ENCODE measurements at regions not wholly inside any gene's neighbourhood (a gene's known extent, or its start where the extent isn't known, plus 50 kb on each side); places are given as distances from the start of the nearest gene placed in this dataset.
"Not testable (repeated sequence)": the region's sequence is repeated elsewhere in the genome, so short reads cannot be mapped to it uniquely, and the experiment has no call there.

DNA sequence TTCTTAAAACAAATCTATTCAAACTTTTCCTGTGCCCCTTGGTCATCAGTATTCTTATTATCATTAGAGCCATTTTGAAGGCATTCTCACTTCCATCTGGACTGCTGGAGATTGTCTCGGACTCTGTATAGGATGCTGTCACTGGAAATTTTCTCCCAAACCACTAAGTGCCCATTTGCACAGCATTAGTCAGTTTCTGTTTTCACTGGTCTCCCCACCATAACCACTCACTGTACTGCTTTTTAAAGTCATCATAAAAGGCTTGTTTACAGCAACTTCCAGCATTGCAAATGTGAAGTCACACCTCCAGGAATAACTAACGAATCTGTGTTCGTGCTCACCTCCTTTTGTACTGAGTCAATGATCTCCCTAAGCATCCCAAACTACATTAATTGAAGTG, 150.9 kb upstream of the SERTAD2 start:
- Histone ChIP-seq H3K4me3 (ENCODE audit: low read depth, low read length) (no peak overlapping the region), H3K27ac (ENCODE audit: low read depth) (no peak overlapping the region), H3K4me1 (ENCODE audit: insufficient read depth) (no peaks in the 10 kb centered on the region), H3K36me3 (ENCODE audit: insufficient read depth) (no peaks in the 10 kb centered on the region)
- DNase-seq (ENCODE audit: extremely low spot score) = no peak
- 93% methylated on average over 3 of the region's 3 CpGs for WGBS

DNA sequence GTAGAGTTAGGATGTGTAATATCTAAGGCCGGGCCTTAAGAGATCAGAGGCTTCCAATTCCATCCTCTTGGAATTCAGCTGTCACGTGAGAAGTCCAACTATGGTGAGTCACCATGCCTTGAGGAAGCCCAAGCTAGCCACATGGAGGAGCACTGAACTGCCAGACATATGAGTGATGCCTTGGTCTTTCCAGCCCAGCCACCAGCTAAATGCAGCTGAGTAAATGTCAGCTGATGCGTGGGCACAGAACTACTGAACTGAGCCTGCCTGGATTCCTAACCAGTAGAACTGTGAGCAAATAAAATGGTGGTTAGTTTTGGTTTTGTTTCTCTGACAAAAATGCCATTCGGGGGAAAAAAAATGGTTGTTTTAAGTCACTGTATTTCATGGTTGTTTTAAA, 153.7 kb upstream of the SERTAD2 start:
- no peak overlapping the region for H3K4me3 ChIP-seq (ENCODE audit: low read depth, low read length)
- WGBS = 79% methylated on average over 4 of the region's 4 CpGs
- no peaks in the 10 kb centered on the region for H3K36me3 ChIP-seq (ENCODE audit: insufficient read depth)
- H3K27ac ChIP-seq (ENCODE audit: low read depth) = no peak overlapping the region
- H3K4me1 ChIP-seq (ENCODE audit: insufficient read depth) = no peaks in the 10 kb centered on the region
- DNase-seq (ENCODE audit: extremely low spot score) = no peak

DNA sequence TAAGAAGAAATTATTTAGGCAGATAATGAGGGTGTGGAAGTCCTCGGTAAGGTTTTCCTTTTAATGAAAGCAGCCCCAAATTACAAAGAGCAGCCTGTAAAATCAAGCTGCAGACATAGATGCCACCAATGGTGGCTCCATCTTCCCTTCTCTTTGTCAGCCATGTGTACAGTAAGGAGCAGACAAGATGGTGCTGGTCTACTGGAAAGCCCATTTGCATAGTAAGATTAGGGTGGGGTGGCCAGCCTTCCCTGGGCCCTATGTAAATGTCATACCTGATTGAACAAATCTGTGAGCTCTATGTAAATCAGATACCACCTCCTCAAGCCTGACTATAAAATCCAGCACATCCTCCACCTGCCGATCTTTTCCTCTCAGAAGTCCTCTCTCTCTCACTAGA, 154.4 kb upstream of the SERTAD2 start:
- Histone ChIP-seq H3K27ac (ENCODE audit: low read depth) (no peak overlapping the region), H3K4me3 (ENCODE audit: low read depth, low read length) (no peak overlapping the region), H3K4me1 (ENCODE audit: insufficient read depth) (no peaks in the 10 kb centered on the region), H3K36me3 (ENCODE audit: insufficient read depth) (no peaks in the 10 kb centered on the region)
- WGBS = 77% methylated on average over 2 of the region's 2 CpGs
- no peak for DNase-seq (ENCODE audit: extremely low spot score)

DNA sequence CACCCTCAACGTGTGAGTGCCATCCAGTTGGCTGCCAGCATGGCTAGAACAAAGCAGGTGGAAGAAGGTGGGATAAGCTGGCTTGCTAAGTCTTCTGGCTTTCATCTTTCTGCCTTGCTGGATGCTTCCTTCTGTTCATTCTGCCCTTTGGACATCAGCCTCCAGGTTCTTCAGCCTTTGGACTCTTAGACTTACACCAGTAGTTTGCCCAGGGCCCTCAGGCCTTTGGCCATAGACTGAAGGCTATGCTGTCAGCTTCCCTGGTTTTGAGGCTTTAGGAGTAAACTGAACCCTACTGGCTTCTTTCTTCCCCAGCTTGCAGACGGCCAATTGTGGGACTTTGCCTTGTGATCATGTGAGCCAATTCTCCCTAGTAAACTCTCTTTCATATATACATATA, 155.0 kb upstream of the SERTAD2 start:
- WGBS = 70% methylated on average over 2 of the region's 2 CpGs
- H3K36me3 ChIP-seq (ENCODE audit: insufficient read depth) = no peaks in the 10 kb centered on the region

DNA sequence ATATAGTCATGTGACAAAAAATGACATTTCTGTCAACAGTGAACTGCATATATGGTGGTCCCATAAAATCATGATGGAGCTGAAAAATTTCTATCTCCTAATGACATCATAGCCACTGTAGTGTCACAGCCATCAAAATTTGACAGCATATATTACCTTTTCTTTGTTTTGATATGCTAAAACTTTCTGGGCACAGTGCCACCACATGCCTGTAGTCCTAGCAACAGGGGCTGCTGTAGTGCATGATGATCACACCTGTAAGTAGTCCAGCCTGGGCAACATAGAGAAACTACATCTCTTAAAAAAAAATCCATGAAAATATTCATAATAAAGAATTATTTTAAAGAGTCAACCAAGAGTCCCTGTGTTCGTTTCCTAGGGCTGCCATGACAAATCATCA, 155.5 kb upstream of the SERTAD2 start:
- Histone ChIP-seq H3K36me3 (ENCODE audit: insufficient read depth) (no peaks in the 10 kb centered on the region), H3K27ac (ENCODE audit: low read depth) (no peak overlapping the region), H3K4me3 (ENCODE audit: low read depth, low read length) (no peak overlapping the region), H3K4me1 (ENCODE audit: insufficient read depth) (no peaks in the 10 kb centered on the region)
- WGBS = 80% methylated on average over 1 of the region's 1 CpG
- DNase-seq (ENCODE audit: extremely low spot score) = no peak

More for the DNA sequence above, 155.0 kb upstream of the SERTAD2 start:
- DNase-seq (ENCODE audit: extremely low spot score) = no peak
- H3K4me1 ChIP-seq (ENCODE audit: insufficient read depth) = no peaks in the 10 kb centered on the region
- H3K27ac ChIP-seq (ENCODE audit: low read depth) = no peak overlapping the region
- H3K4me3 ChIP-seq (ENCODE audit: low read depth, low read length) = no peak overlapping the region

DNA sequence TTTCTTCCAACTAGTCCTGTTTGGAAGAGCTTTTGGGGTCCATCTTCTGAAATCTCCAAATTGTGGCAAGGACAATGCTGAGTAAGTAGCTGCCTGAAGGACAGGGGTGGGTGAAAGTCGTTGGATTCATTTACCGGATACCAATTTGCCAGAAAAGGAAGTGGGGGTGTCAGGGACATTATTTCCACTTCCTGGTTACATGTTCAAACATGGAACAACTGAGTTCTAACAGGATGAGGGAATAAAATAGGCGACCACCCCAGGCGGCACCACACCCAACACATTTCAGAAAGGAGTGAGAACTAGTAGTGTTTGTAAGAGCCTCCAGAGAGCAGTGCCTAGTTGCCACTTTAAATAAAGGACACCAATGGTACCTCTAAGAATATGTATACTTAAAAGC, 158.6 kb upstream of the SERTAD2 start:
- Histone ChIP-seq H3K36me3 (ENCODE audit: insufficient read depth) (no peaks in the 10 kb centered on the region), H3K4me3 (ENCODE audit: low read depth, low read length) (no peak overlapping the region), H3K27ac (ENCODE audit: low read depth) (no peak overlapping the region), H3K4me1 (ENCODE audit: insufficient read depth) (no peaks in the 10 kb centered on the region)
- WGBS = 63% methylated on average over 4 of the region's 4 CpGs
- no peak for DNase-seq (ENCODE audit: extremely low spot score)

DNA sequence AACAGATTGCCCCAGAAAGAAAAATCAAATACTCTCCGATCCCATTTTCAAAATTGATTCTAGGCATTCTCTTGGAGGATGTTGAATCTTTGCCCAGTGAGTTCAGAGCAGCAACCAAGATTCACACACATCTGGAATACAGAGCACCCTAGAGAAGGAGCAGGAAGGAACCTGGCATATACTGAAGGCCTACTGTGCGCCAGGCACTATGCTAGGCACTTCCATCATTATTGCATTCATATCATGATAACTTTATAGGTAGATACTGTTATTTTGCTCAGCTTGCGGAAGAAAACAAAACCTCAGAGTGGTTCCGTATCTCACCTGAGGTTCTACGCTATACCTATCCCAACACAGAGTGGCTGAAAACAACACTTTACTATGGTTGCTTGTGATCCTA, 160.3 kb upstream of the SERTAD2 start:
- Histone ChIP-seq H3K36me3 (ENCODE audit: insufficient read depth) (no peaks in the 10 kb centered on the region), H3K4me1 (ENCODE audit: insufficient read depth) (no peaks in the 10 kb centered on the region), H3K27ac (ENCODE audit: low read depth) (no peak overlapping the region), H3K4me3 (ENCODE audit: low read depth, low read length) (no peak overlapping the region)
- DNase-seq (ENCODE audit: extremely low spot score) = no peak
- WGBS = 94% methylated on average over 5 of the region's 5 CpGs

DNA sequence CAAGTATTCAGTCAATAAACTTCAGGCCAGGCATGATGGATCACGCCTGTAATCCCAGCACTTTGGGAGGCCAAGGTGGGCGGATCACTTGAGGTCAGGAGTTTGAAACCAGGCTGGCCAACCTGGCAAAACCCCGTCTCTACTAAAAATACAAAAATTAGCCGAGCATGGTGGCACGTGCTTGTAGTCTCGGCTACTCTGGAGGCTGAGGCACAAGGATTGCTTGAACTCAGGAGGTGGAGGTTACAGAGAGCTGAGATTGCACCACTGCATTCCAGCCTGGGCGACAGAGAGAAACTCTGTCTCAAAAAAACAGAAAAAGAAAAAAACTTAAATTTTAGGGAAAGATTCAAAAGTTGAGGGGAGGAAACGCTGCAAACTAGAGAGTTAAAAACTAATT, 162.8 kb upstream of the SERTAD2 start:
- not testable (repeated sequence) for H3K27ac ChIP-seq (ENCODE audit: low read depth); H3K36me3 ChIP-seq (ENCODE audit: insufficient read depth); DNase-seq (ENCODE audit: extremely low spot score); H3K4me3 ChIP-seq (ENCODE audit: low read depth, low read length); H3K4me1 ChIP-seq (ENCODE audit: insufficient read depth)
- WGBS = 92% methylated on average over 8 of the region's 8 CpGs

DNA sequence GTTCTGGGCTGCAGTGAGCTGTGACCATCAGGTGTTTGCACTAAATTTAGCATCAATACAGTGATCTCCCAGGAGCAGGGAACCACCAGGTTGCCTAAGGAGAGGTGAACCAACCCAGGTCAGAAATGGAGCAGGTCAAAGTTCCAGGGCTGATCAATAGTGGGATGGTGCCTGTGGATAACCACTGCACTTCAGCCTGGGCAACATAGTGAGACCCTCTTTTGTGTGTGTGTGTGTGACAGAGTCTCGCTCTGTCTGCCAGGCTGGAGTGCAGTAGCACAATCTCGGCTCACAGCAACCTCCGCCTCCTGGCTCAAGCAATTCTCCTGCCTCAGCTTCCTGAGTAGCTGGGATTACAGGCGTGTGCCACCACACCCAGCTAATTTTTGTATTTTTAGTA, 163.7 kb upstream of the SERTAD2 start:
- DNase-seq (ENCODE audit: extremely low spot score) = no peak
- H3K4me3 ChIP-seq (ENCODE audit: low read depth, low read length) = no peak overlapping the region
- no peak overlapping the region for H3K27ac ChIP-seq (ENCODE audit: low read depth)
- H3K36me3 ChIP-seq (ENCODE audit: insufficient read depth) = no peaks in the 10 kb centered on the region
- WGBS = 94% methylated on average over 4 of the region's 4 CpGs
- H3K4me1 ChIP-seq (ENCODE audit: insufficient read depth) = no peaks in the 10 kb centered on the region

DNA sequence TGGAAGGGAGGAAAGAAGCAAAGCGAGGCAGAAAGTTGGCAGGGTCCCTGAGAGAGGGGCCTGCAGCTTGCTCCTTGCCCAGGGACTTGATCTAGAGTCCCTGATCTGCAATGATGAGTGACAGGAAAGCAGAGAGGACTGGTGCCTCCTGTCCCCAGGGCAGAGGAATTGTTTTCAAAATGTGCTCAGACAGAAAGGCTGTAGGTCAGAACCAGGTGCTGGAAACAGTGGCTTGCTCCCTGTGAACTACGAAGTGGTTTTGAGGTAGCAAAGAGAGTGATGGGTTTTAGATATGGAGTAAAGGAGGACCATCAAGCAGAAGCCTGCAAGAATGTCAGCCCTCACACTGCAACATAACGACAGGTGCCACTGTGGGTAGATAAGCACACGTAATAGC, 164.9 kb upstream of the SERTAD2 start:
- WGBS = 44% methylated on average over 4 of the region's 4 CpGs
- DNase-seq (ENCODE audit: extremely low spot score) = no peak
- no peaks in the 10 kb centered on the region for H3K36me3 ChIP-seq (ENCODE audit: insufficient read depth)
- no peak overlapping the region for H3K27ac ChIP-seq (ENCODE audit: low read depth)
- no peak overlapping the region for H3K4me3 ChIP-seq (ENCODE audit: low read depth, low read length)
- no peaks in the 10 kb centered on the region for H3K4me1 ChIP-seq (ENCODE audit: insufficient read depth)

DNA sequence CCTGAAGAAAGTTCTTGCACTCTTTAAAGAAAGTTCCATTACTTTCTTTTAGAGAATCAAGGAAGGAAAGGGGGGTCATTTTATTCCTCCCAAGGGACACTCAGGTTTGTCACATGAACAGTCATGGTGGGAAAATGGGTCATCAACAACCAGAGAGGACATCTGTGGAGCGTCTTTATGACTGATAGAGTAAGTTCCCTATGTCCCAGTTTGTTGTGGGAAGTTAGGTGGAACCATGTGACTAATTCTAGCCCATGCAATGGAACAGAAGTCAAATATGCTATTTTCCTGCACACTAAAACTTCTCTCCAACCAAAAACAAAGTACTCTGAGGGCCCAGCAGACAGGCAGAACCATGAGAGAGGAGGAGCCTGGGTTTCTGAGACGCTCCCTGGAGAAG, 165.6 kb upstream of the SERTAD2 start:
- H3K27ac ChIP-seq (ENCODE audit: low read depth) = no peak overlapping the region
- 69% methylated on average over 2 of the region's 2 CpGs for WGBS

DNA sequence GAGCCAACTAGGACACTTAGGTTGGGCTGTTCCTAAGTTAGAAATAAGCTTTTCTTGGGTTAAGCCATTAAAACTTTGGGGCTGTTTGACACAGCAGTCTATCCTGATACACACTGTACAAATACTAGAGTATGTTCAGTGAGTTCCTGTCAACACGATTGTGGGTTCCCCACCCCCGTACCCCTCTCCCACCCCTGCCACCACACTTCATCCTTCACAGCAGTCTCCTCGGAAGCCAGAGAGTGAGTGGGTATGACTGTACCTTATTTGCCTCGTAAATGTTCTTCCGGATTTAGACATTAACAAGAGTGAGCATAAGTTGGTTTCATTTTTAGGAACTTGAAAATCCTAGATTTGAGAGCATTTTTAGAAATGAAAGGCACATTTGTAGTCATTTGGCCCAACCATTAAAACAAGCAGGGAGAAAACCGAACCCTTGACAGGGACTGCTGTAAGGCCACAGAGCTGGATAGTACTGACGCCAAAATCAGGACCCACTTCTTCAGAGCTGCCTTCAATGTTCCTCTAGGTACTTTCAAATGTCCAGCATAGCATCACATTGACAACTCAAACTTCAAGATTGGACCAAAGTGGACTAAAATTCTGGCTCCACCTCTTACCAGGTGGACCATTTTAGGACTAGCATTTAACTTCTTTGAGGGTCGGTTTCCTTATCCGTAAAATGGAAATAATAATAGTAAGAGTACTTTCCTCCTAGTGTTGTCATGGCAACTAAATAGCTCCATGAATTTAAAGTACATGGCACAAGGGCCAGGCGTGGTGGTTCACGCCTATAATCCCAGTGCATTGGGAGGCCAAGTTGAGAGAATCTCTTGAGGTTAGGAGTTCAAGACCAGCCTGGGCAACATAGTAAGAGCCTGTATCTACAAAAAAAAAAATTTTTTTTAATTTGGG, 166.3 kb upstream of the SERTAD2 start:
- DNase-seq (ENCODE audit: extremely low spot score) = no peak
- Histone ChIP-seq H3K36me3 (ENCODE audit: insufficient read depth) (no peaks in the 10 kb centered on the region), H3K4me3 (ENCODE audit: low read depth, low read length) (no peak overlapping the region), H3K4me1 (ENCODE audit: insufficient read depth) (no peaks in the 10 kb centered on the region), H3K27ac (ENCODE audit: low read depth) (no peak overlapping the region)
- 75% methylated on average over 11 of the region's 11 CpGs for WGBS

More for the DNA sequence above, 165.6 kb upstream of the SERTAD2 start:
- no peaks in the 10 kb centered on the region for H3K4me1 ChIP-seq (ENCODE audit: insufficient read depth)
- no peaks in the 10 kb centered on the region for H3K36me3 ChIP-seq (ENCODE audit: insufficient read depth)
- no peak overlapping the region for H3K4me3 ChIP-seq (ENCODE audit: low read depth, low read length)
- DNase-seq (ENCODE audit: extremely low spot score) = no peak

DNA sequence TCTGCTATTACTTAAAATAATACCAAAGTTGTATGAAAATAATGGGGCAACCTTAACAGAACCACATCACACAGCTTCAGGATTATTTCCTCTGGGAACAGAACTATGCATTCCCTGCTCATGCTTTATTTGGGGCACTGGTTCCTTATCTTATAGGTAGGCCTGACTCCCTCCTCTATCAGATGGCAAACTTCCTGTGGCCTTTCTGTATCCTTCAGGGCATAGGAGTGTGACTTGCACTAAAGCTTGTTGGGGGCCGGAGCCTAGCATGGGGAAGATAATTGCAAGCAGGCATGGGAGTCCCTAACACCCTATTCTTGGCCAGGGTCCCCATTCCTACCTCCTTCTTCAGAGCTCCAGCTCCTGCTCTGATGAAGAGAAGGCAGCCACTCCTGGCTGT, 167.2 kb upstream of the SERTAD2 start:
- H3K27ac ChIP-seq (ENCODE audit: low read depth) = no peak overlapping the region
- no peaks in the 10 kb centered on the region for H3K4me1 ChIP-seq (ENCODE audit: insufficient read depth)
- 84% methylated on average over 1 of the region's 1 CpG for WGBS
- H3K4me3 ChIP-seq (ENCODE audit: low read depth, low read length) = no peak overlapping the region
- H3K36me3 ChIP-seq (ENCODE audit: insufficient read depth) = no peaks in the 10 kb centered on the region
- DNase-seq (ENCODE audit: extremely low spot score) = no peak

DNA sequence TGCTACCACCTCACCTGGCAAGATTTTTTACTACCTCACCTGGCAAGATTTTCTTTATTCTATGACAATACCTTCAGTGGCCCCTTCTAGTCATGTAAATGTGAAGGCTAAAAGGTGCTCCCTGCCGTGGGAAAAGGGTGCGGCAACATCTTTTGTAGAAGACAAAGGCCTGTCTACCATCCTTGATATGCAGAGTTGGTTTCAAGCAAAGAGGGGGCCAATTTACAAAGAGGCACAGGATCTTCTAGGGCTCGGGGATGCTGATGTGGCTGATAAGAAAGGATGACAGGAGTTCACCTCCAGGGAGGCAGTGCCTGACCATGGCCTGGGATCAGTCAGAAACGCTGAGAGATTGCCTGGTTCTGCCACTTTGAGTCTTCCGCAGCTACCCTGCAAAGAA, 165.4 kb upstream of the SLC1A4 start:
- Histone ChIP-seq H3K4me3 (ENCODE audit: low read depth, low read length) (no peak overlapping the region), H3K4me1 (ENCODE audit: insufficient read depth) (no peaks in the 10 kb centered on the region), H3K36me3 (ENCODE audit: insufficient read depth) (no peaks in the 10 kb centered on the region), H3K27ac (ENCODE audit: low read depth) (no peak overlapping the region)
- WGBS = 58% methylated on average over 5 of the region's 5 CpGs
- no peak for DNase-seq (ENCODE audit: extremely low spot score)
